DND-41 (cell line): ENCODE measurements at regions not wholly inside any gene's neighbourhood (a gene's known extent, or its start where the extent isn't known, plus 50 kb on each side); places are given as distances from the start of the nearest gene placed in this dataset.

ENCODE experiments used
- CTCF ChIP-seq: IDR thresholded peaks from 2 replicates; pipeline ENCODE4 v1.5.1; 2012; ENCODE audit warnings: borderline replicate concordance, low read length, moderate library complexity, mild to moderate bottlenecking; ENCODE audit not compliant: poor library complexity, severe bottlenecking; ENCODE audit errors: extremely low read depth
- EZH2 ChIP-seq: IDR thresholded peaks from 3 replicates; pipeline ENCODE4 v1.6.1; 2012; ENCODE audit warnings: borderline replicate concordance, low read depth, mild to moderate bottlenecking, moderate library complexity, low read length, inconsistent platforms; ENCODE audit not compliant: severe bottlenecking

DNA sequence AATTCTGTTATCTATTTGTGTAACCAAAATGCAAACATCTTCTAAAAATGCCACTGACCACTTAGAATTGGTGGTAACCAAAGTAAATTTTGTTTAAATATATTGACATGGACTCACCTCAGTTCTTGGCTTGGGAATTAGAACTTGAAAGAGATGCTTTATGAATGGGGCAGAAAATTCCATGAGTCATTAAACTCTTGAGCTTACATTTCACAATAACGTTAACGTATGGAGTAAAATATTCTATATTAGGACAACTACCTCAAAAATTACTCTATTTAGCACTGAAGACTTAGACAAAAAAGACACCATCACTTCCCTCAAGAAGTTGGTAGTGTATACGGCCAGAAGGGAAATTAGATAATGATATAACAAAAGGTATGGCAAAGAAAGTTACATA lies 752.2 kb upstream of the MARCKS start:
- TF ChIP-seq EZH2 (no peak), CTCF (no peak)
